Thyroid gland (tissue), 4 donors: ENCODE measurements at regions not wholly inside any gene's neighbourhood (a gene's known extent, or its start where the extent isn't known, plus 50 kb on each side); places are given as distances from the start of the nearest gene placed in this dataset.

Experiments
- CTCF ChIP-seq, 6 experiments: fragments of 200-600 bp in 3 of 6; fragments of 450-650 bp in 3 of 6; sonication (generic) in 3 of 6; IDR thresholded peaks; one replicate each; pipeline ENCODE4 v1.5.1; 2016 to 2019; ENCODE audit warnings: antibody characterized with exemption in 6 of 6, mild to moderate bottlenecking in 2 of 6, inconsistent platforms in 1 of 6, moderate library complexity in 1 of 6
- POLR2A ChIP-seq, 2 donors: fragments of 450-650 bp; IDR thresholded peaks; one replicate each; pipeline ENCODE4 v1.6.1; 2017; ENCODE audit warnings: antibody characterized with exemption in 2 of 2, mild to moderate bottlenecking in 2 of 2, moderate library complexity in 1 of 2

- TF ChIP-seq CTCF (IDR thresholded peaks at IDR 0.05) (no peak), POLR2A (IDR thresholded peaks at IDR 0.05) (no peak)
These were observed 141.7 kb upstream of the RAI2 start for GRCh38 chrX:18002791-18003190.
